ENCODE measurements at regions not wholly inside any gene's neighbourhood (a gene's known extent, or its start where the extent isn't known, plus 50 kb on each side); places are given as distances from the start of the nearest gene placed in this dataset.

- TF ChIP-seq, protein P1, sequence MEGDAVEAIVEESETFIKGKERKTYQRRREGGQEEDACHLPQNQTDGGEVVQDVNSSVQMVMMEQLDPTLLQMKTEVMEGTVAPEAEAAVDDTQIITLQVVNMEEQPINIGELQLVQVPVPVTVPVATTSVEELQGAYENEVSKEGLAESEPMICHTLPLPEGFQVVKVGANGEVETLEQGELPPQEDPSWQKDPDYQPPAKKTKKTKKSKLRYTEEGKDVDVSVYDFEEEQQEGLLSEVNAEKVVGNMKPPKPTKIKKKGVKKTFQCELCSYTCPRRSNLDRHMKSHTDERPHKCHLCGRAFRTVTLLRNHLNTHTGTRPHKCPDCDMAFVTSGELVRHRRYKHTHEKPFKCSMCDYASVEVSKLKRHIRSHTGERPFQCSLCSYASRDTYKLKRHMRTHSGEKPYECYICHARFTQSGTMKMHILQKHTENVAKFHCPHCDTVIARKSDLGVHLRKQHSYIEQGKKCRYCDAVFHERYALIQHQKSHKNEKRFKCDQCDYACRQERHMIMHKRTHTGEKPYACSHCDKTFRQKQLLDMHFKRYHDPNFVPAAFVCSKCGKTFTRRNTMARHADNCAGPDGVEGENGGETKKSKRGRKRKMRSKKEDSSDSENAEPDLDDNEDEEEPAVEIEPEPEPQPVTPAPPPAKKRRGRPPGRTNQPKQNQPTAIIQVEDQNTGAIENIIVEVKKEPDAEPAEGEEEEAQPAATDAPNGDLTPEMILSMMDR (IDR thresholded peaks at IDR 0.05; ENCODE audit: insufficient read depth, low read depth, low read length, missing control alignments), result no peak
- DNase-seq (ENCODE audit: low read depth), result peak; percentile 26
- no peak overlapping the region for H3K4me3 ChIP-seq (ENCODE audit: low read depth, low read length)
Observed at GRCh38 chr14:88129306-88130056, 124.5 kb downstream of the GPR65 start.

- DNase-seq (ENCODE audit: low read depth), result no peak
- H3K4me3 ChIP-seq (ENCODE audit: low read depth, low read length), result no peak overlapping the region
- TF ChIP-seq, protein P1 (IDR thresholded peaks at IDR 0.05; ENCODE audit: insufficient read depth, low read depth, low read length, missing control alignments), result no peak
Observed at GRCh38 chr14:88130057-88130432, 125.1 kb downstream of the GPR65 start.

All from GM12865 (cell line).